HCEC 1CT (cell line): ENCODE measurements at regions not wholly inside any gene's neighbourhood (a gene's known extent, or its start where the extent isn't known, plus 50 kb on each side); places are given as distances from the start of the nearest gene placed in this dataset.
A peak's percentile ranks its signal among the peaks of the same experiment; 100 is the strongest.
"Not testable (repeated sequence)": the region's sequence is repeated elsewhere in the genome, so short reads cannot be mapped to it uniquely, and the experiment has no call there.

Source experiments
- DNase-seq: peaks from one replicate; pipeline ENCODE4 v3.0.0-alpha.2; 2017

- no peak for DNase-seq
These were observed 113.8 kb upstream of the SPATA31D4 start for GRCh38 chr9:81814401-81814793.

GRCh38 chr9:81814794-81815464, 113.3 kb upstream of the SPATA31D4 start:
- DNase-seq: no peak

- DNase-seq: no peak
These were observed 112.4 kb upstream of the SPATA31D4 start for GRCh38 chr9:81815781-81816180.

GRCh38 chr9:81819155-81819554, 109.1 kb upstream of the SPATA31D4 start:
- no peak for DNase-seq

- no peak for DNase-seq
These were observed 108.2 kb upstream of the SPATA31D4 start for GRCh38 chr9:81819859-81820546.

GRCh38 chr9:81822301-81822865, 105.8 kb upstream of the SPATA31D4 start:
- DNase-seq: no peak

- DNase-seq: no peak
These were observed 105.3 kb upstream of the SPATA31D4 start for GRCh38 chr9:81822967-81823366.

- DNase-seq: no peak
These were observed 104.3 kb upstream of the SPATA31D4 start for GRCh38 chr9:81823672-81824554.

GRCh38 chr9:81824802-81825730, 103.2 kb upstream of the SPATA31D4 start:
- peak; percentile 36 for DNase-seq

- DNase-seq: peak; percentile 47
These were observed 102.2 kb upstream of the SPATA31D4 start for GRCh38 chr9:81825846-81826516.

- no peak for DNase-seq
These were observed 101.7 kb upstream of the SPATA31D4 start for GRCh38 chr9:81826517-81826906.

- no peak for DNase-seq
These were observed 100.5 kb upstream of the SPATA31D4 start for GRCh38 chr9:81827616-81828296.

GRCh38 chr9:81829195-81829882, 98.9 kb upstream of the SPATA31D4 start:
- DNase-seq: no peak

- not testable (repeated sequence) for DNase-seq
These were observed 97.8 kb upstream of the SPATA31D4 start for GRCh38 chr9:81830431-81830830.

GRCh38 chr9:81832571-81833285, 95.5 kb upstream of the SPATA31D4 start:
- no peak for DNase-seq

- DNase-seq: peak; percentile 28
These were observed 94.5 kb upstream of the SPATA31D4 start for GRCh38 chr9:81833563-81834345.

- DNase-seq: no peak
These were observed 86.9 kb upstream of the SPATA31D4 start for GRCh38 chr9:81841333-81841732.

- no peak for DNase-seq
These were observed 84.1 kb upstream of the SPATA31D4 start for GRCh38 chr9:81844131-81844567.
